Progenitor cell of endocrine pancreas (in vitro differentiated cells): ENCODE measurements at regions not wholly inside any gene's neighbourhood (a gene's known extent, or its start where the extent isn't known, plus 50 kb on each side); places are given as distances from the start of the nearest gene placed in this dataset.

Experiments used
- DNase-seq: peaks from one replicate; pipeline ENCODE4 v3.0.0; 2021; ENCODE audit warnings: low spot score; ENCODE audit not compliant: unreplicated experiment
- H3K27ac Mint-ChIP-seq: 2 replicates; pipeline ENCODE4 v1.8.0; 2021; ENCODE audit warnings: mild to moderate bottlenecking, moderate library complexity, mixed read lengths
- H3K27me3 Mint-ChIP-seq: 2 replicates; pipeline ENCODE4 v1.8.0; 2021; ENCODE audit warnings: mixed read lengths
- H3K36me3 Mint-ChIP-seq: 2 replicates; pipeline ENCODE4 v1.8.0; 2022; ENCODE audit warnings: mixed read lengths; ENCODE audit not compliant: insufficient read depth
- H3K4me1 Mint-ChIP-seq: 2 replicates; pipeline ENCODE4 v1.8.0; 2021; ENCODE audit warnings: low read depth, mixed read lengths
- H3K4me3 Mint-ChIP-seq: 2 replicates; pipeline ENCODE4 v1.8.0; 2021; ENCODE audit warnings: low read depth, mild to moderate bottlenecking, moderate library complexity, mixed read lengths
- H3K9me3 Mint-ChIP-seq: 2 replicates; pipeline ENCODE4 v1.8.0; 2021; ENCODE audit warnings: low read depth, mixed read lengths
- TF ChIP-seq, protein P1 (sequence below): fragments of 200-600 bp; sonication (generic); IDR thresholded peaks from one replicate; pipeline ENCODE4 v1.5.0; 2021; ENCODE audit warnings: antibody characterized with exemption, mild to moderate bottlenecking; ENCODE audit not compliant: unreplicated experiment

DNA sequence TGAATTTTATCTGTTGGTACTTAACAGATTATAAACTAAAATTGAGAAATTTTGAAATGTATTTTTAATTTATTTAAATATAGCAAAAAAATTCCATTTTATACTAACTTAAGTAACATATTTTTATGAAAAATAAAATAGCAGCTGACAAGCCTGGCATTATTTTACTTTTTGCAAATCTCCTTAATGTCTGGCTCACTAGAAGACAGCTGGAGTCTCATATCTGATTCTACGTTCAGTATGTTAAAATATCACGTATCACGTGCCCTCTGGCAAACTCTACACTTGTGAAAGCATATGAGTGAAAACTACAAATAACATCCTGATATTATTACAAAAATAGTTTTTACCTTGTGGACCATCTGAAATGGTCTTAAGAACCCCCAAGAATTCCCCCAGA lies 513.2 kb upstream of the NBEA start:
- H3K27ac Mint-ChIP-seq, result no peak overlapping the region
- peaks cover 3% of the 10 kb centered on the region for H3K4me1 Mint-ChIP-seq
- no peak for DNase-seq
- no peaks in the 10 kb centered on the region for H3K36me3 Mint-ChIP-seq
- H3K9me3 Mint-ChIP-seq, result no peaks in the 10 kb centered on the region
- no peak overlapping the region for H3K4me3 Mint-ChIP-seq
- no peaks in the 10 kb centered on the region for H3K27me3 Mint-ChIP-seq
- TF ChIP-seq, protein P1, sequence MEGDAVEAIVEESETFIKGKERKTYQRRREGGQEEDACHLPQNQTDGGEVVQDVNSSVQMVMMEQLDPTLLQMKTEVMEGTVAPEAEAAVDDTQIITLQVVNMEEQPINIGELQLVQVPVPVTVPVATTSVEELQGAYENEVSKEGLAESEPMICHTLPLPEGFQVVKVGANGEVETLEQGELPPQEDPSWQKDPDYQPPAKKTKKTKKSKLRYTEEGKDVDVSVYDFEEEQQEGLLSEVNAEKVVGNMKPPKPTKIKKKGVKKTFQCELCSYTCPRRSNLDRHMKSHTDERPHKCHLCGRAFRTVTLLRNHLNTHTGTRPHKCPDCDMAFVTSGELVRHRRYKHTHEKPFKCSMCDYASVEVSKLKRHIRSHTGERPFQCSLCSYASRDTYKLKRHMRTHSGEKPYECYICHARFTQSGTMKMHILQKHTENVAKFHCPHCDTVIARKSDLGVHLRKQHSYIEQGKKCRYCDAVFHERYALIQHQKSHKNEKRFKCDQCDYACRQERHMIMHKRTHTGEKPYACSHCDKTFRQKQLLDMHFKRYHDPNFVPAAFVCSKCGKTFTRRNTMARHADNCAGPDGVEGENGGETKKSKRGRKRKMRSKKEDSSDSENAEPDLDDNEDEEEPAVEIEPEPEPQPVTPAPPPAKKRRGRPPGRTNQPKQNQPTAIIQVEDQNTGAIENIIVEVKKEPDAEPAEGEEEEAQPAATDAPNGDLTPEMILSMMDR, result no peak

DNA sequence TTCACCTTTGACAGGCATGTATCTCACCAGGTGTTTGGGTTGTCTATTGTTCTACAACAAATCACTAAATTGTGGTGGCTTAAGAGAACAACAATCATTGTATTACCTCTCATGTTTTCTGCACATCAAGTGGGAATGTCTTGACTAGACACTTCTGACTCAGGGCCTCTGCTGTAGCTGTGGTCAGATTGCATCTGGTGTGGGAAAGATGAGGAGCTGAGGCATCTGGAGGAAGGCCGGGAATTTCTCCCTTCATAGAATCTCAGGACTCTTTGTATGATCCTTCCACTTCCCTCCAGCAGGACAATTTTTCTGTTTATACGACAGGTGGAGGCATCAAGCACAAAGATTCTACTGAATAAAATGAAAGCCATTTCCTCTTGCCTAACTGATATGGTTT lies 511.8 kb upstream of the NBEA start:
- H3K27ac Mint-ChIP-seq, result no peak overlapping the region

DNA sequence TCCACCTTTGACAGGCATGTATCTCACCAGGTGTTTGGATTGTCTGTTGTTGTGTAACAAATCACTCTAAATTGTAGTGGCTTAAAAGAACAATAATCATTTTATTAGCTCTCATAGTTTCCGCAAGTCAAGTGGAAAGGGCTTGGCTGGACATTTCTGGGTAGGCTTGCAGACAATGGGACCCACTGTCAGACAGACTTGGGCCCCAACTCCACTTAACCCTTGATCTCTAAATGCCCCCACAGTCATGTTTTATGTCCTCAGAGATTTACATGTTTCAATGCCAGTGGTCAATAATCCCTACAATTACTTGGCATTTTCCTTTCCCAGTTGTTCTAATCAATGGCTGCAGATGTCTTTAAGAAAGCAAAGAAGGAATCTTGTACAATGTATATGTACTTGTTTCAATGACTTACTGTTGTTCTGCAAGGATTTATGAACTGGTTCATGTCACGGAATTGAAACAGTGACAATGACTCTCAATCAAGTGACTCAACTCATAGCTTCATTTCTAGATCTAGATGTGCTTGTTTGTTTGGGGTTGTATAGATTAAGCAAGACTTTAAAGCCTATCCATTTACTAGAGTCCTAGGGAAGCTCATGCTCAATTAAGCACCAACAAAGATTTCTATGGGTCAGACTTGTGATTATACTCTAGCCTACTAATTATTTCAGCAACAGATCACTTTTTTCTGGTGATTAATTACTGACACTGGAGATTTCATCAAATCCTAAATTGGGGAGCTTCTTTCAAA lies 510.1 kb upstream of the NBEA start:
- no peak for DNase-seq
- Mint-ChIP-seq H3K36me3 (no peaks in the 10 kb centered on the region), H3K4me3 (no peak overlapping the region), H3K27me3 (no peaks in the 10 kb centered on the region), H3K4me1 (no peaks in the 10 kb centered on the region), H3K9me3 (no peaks in the 10 kb centered on the region), H3K27ac (no peak overlapping the region)
- TF ChIP-seq, protein P1, result no peak

More for the DNA sequence above, 511.8 kb upstream of the NBEA start:
- Mint-ChIP-seq H3K4me3 (no peak overlapping the region), H3K36me3 (no peaks in the 10 kb centered on the region), H3K4me1 (no peaks in the 10 kb centered on the region), H3K27me3 (no peaks in the 10 kb centered on the region), H3K9me3 (no peaks in the 10 kb centered on the region)
- DNase-seq, result no peak
- TF ChIP-seq, protein P1, result no peak

DNA sequence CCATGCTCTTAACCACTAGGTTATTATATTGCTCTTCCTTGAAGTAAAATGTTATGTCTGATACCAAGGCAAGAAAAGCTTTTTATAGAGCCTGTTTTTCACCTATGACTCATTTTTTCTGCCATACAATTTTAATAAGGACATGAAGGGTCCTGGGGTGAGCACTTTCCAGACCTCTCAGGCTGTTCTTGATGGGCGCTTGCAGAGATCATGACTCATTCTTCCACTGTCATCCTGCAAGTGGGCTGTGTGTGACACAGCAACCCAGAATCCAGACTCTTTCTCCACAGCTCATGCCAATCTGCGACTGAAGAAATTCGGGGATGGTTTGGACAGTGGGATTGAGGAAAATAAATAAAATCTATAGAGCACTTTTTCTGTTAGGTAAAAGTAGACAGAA lies 506.7 kb upstream of the NBEA start:
- no peaks in the 10 kb centered on the region for H3K27me3 Mint-ChIP-seq
- H3K27ac Mint-ChIP-seq, result no peak overlapping the region
- no peaks in the 10 kb centered on the region for H3K9me3 Mint-ChIP-seq
- no peak for DNase-seq
- no peaks in the 10 kb centered on the region for H3K4me1 Mint-ChIP-seq
- no peaks in the 10 kb centered on the region for H3K36me3 Mint-ChIP-seq
- H3K4me3 Mint-ChIP-seq, result no peak overlapping the region
- TF ChIP-seq, protein P1, result no peak

DNA sequence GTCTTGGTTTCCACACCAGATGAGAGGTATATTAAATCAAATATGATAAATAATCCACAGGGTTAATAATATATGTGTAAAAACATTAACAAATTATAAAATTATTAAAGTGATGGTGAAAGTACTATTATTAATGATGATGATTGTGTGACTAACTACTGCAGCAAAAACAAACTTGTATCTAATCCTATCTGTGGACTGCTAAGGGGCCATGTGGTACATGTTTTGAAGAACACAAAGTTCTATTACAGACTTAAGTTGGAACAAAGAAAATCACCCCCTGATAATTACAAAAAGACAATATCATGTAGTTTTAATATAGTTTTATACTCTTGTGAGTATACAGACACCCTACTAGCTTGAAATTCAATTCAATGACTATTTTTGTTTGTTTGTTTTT lies 504.2 kb upstream of the NBEA start:
- Mint-ChIP-seq H3K36me3 (no peaks in the 10 kb centered on the region), H3K27ac (no peak overlapping the region)

More for the DNA sequence above, 504.2 kb upstream of the NBEA start:
- Mint-ChIP-seq H3K4me3 (no peak overlapping the region), H3K4me1 (no peaks in the 10 kb centered on the region), H3K27me3 (no peaks in the 10 kb centered on the region), H3K9me3 (no peaks in the 10 kb centered on the region)
- DNase-seq, result no peak
- TF ChIP-seq, protein P1, result no peak
